ENCODE measurements at regions not wholly inside any gene's neighbourhood (a gene's known extent, or its start where the extent isn't known, plus 50 kb on each side); places are given as distances from the start of the nearest gene placed in this dataset.

- TF ChIP-seq ZBTB33 (IDR thresholded peaks at IDR 0.05; ENCODE audit: extremely low read depth, insufficient replicate concordance, low read length) (no peak), TCF7L2 (IDR thresholded peaks at IDR 0.05; ENCODE audit: borderline replicate concordance, extremely low read depth, insufficient read depth, insufficient read length) (no peak), ATF3 (IDR thresholded peaks at IDR 0.05) (no peak)
Observed at GRCh38 chr12:67439611-67440010, 170.5 kb downstream of the CAND1 start (continued).

DNA sequence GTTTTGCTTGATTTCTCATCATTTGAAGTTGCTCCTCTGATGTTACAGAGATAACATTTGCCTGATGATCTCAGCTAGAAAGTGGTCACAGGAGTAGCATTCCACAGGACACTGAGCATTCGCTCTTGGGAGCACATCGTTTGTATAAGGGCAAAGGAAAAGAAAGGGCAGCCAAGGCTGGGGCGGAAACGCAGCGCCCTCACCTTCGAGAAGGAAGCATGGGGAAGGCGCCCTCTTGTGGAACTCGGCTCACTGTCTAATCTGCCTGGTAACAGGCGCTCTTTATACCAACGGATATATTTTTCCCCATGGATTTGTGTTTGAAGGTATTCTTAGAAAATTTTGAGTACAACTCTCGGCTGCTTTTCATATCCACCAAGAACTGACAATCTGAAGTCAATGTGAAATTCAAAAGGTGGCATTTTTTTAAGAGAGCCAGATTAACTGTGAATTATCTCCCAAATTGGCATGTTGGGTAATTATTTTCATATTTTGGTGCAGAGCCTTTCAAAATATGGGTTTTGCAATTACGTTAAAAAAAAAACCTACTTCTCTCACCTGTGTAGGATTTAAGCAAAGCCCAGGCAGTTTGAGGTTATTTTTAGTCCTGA lies 172.7 kb downstream of the CAND1 start:
- ATAC-seq (peak; percentile 99), DNase-seq (ENCODE audit: low read depth, low spot score) (peak; percentile 61)
- Histone ChIP-seq H3K27me3 (ENCODE audit: insufficient read depth, low read length) (no peaks in the 10 kb centered on the region), H3K4me2 (ENCODE audit: low read length) (peak overlapping the region; percentile 42), H3K4me1 (ENCODE audit: control insufficient read depth in 1 of 2, insufficient read depth in 2 of 2, low read length in 2 of 2) (0 out of 4 replicates have a peak, but pooled peaks cover 0 to 4% of the 10 kb centered on the region in 2 experiments), H3K36me3 (ENCODE audit: control insufficient read depth in 1 of 2, insufficient read depth in 2 of 2, low read length in 2 of 2) (no peaks in the 10 kb centered on the region), H3K27ac (ENCODE audit: low read depth, low read length) (no peak overlapping the region), H3K9me2 (ENCODE audit: insufficient read depth) (no peaks in the 10 kb centered on the region), H2AFZ (ENCODE audit: low read depth, low read length, poor library complexity, severe bottlenecking) (peak overlapping the region; percentile 89), H3K79me2 (ENCODE audit: insufficient read depth, low read length) (no peaks in the 10 kb centered on the region), H3K9me3 (ENCODE audit: control insufficient read depth in 1 of 2, insufficient read depth in 1 of 2, low read depth in 1 of 2, low read length in 2 of 2) (no peaks in the 10 kb centered on the region), H4K20me1 (ENCODE audit: insufficient read depth) (no peaks in the 10 kb centered on the region), H3K9ac (ENCODE audit: low read length) (no peak overlapping the region), H3K4me3 (replicated peaks in 1 of 2; ENCODE audit: low read depth in 1 of 2, low read length in 2 of 2) (no peak overlapping the region)
- BruUV-seq (replicated peaks) = no TSS peak
- ChIA-PET RAD21 (ENCODE audit: low non-redundant PET in 1 of 2, low total read pairs in 2 of 2, uncharacterized antibody in 2 of 2, unreplicated experiment in 2 of 2) (no interaction called here), CTCF (interaction anchor here (1.0 to 1.5 kb wide), 2 partner anchors 86 to 87 kb away, joined by 3 to 4 read pairs; no protein-coding TSS in a partner anchor), POLR2A (no interaction called here)
- TF ChIP-seq SRF (IDR thresholded peaks at IDR 0.05; ENCODE audit: low read depth) = no peak
- TF ChIP-seq ZBTB33 (IDR thresholded peaks at IDR 0.05; ENCODE audit: extremely low read depth, insufficient replicate concordance, low read length) = no peak
- TF ChIP-seq ZNF274 (IDR thresholded peaks at IDR 0.05; ENCODE audit: low read depth, low read length) = no peak
- peak; percentile 81 to 92 (median 84) for TF ChIP-seq CTCF (IDR thresholded peaks at IDR 0.05 in 2 of 3, conservative IDR thresholded peaks at IDR 0.05 in 1 of 3; ENCODE audit: borderline replicate concordance in 1 of 3, insufficient read depth in 1 of 3, low read depth in 2 of 3, low read length in 2 of 3)
- peak; percentile 72 for TF ChIP-seq RAD21 (IDR thresholded peaks at IDR 0.05; ENCODE audit: low read depth)
- no peak for TF ChIP-seq TCF7L2 (IDR thresholded peaks at IDR 0.05; ENCODE audit: borderline replicate concordance, extremely low read depth, insufficient read depth, insufficient read length)
- TF ChIP-seq ZFX (IDR thresholded peaks at IDR 0.05) = no peak
- no peak for TF ChIP-seq ATF3 (IDR thresholded peaks at IDR 0.05)
- intact Hi-C loops (cut with micrococcal nuclease) = loop anchor here (1.0 to 5.0 kb wide), 3 partner anchors 85 to 501 kb away; no protein-coding TSS in a partner anchor
